H9 (cell line): ENCODE measurements at regions not wholly inside any gene's neighbourhood (a gene's known extent, or its start where the extent isn't known, plus 50 kb on each side); places are given as distances from the start of the nearest gene placed in this dataset.
A peak's percentile ranks its signal among the peaks of the same experiment; 100 is the strongest.

ENCODE experiments used
- DNase-seq: peaks from one replicate; pipeline ENCODE4 v3.0.0-alpha.2; 2017
- H2AFZ ChIP-seq: one replicate; pipeline ENCODE4 v1.6.1; 2013; ENCODE audit warnings: mild to moderate bottlenecking, low read length, control low read depth, moderate library complexity
- H2AK5ac ChIP-seq: 2 replicates; pipeline ENCODE4 v1.6.1; 2013; ENCODE audit warnings: low read length, control low read depth, mixed read lengths; ENCODE audit not compliant: insufficient read length
- H2BK120ac ChIP-seq: one replicate; pipeline ENCODE4 v1.6.1; 2013; ENCODE audit warnings: low read depth, mild to moderate bottlenecking, low read length, control low read depth, inconsistent platforms; ENCODE audit not compliant: poor library complexity, severe bottlenecking
- H2BK12ac ChIP-seq: 2 replicates; pipeline ENCODE4 v1.6.1; 2013; ENCODE audit warnings: low read length, control low read depth, mixed read lengths, low read depth; ENCODE audit not compliant: insufficient read length
- H2BK15ac ChIP-seq: 2 replicates; pipeline ENCODE4 v1.6.1; 2013; ENCODE audit warnings: low read depth, low read length, control low read depth
- H2BK20ac ChIP-seq: one replicate; pipeline ENCODE4 v1.6.1; 2013; ENCODE audit warnings: low read depth, mild to moderate bottlenecking, low read length, control low read depth, inconsistent platforms; ENCODE audit not compliant: poor library complexity, severe bottlenecking
- H2BK5ac ChIP-seq: 2 replicates; pipeline ENCODE4 v1.6.1; 2013; ENCODE audit warnings: low read length, control low read depth, mixed read lengths; ENCODE audit not compliant: insufficient read length
- H3K14ac ChIP-seq: 2 replicates; pipeline ENCODE4 v1.6.1; 2013; ENCODE audit warnings: low read length, control low read depth; ENCODE audit not compliant: insufficient read depth
- H3K18ac ChIP-seq: 2 replicates; pipeline ENCODE4 v1.6.1; 2013; ENCODE audit warnings: low read depth, mild to moderate bottlenecking, mixed read lengths, low read length, control low read depth; ENCODE audit not compliant: insufficient read length
- H3K23ac ChIP-seq: 2 replicates; pipeline ENCODE4 v1.6.1; 2013; ENCODE audit warnings: low read length, control low read depth, mixed read lengths, low read depth; ENCODE audit not compliant: insufficient read length
- H3K23me2 ChIP-seq: 2 replicates; pipeline ENCODE4 v1.6.1; 2013; ENCODE audit warnings: low read depth, mild to moderate bottlenecking, mixed read lengths, low read length, control low read depth; ENCODE audit not compliant: insufficient read length, poor library complexity, severe bottlenecking
- H3K27ac ChIP-seq: 2 replicates; pipeline ENCODE4 v1.5.1; 2013; ENCODE audit warnings: low read length, control low read depth, mixed read lengths, low read depth; ENCODE audit not compliant: insufficient read length
- H3K27me3 ChIP-seq: 2 replicates; pipeline ENCODE4 v1.6.1; 2013; ENCODE audit warnings: low read length, control low read depth, inconsistent platforms; ENCODE audit not compliant: insufficient read depth
- H3K4ac ChIP-seq: 2 replicates; pipeline ENCODE4 v1.6.1; 2013; ENCODE audit warnings: low read depth, mild to moderate bottlenecking, control low read depth, inconsistent platforms, low read length, moderate library complexity
- H3K4me1 ChIP-seq: 2 replicates; pipeline ENCODE4 v1.6.1; 2013; ENCODE audit warnings: low read length, control low read depth, inconsistent platforms; ENCODE audit not compliant: insufficient read depth
- H3K4me2 ChIP-seq: 2 replicates; pipeline ENCODE4 v1.6.1; 2013; ENCODE audit warnings: low read length, control low read depth, mixed read lengths; ENCODE audit not compliant: insufficient read length, insufficient read depth
- H3K56ac ChIP-seq: 2 replicates; pipeline ENCODE4 v1.6.1; 2013; ENCODE audit warnings: low read depth, mild to moderate bottlenecking, mixed read lengths, low read length, control low read depth; ENCODE audit not compliant: insufficient read length
- H3K79me1 ChIP-seq: 2 replicates; pipeline ENCODE4 v1.6.1; 2013; ENCODE audit warnings: low read depth, mild to moderate bottlenecking, moderate library complexity, low read length, control low read depth, inconsistent platforms; ENCODE audit not compliant: insufficient read depth, poor library complexity, severe bottlenecking
- H3K79me2 ChIP-seq: 2 replicates; pipeline ENCODE4 v1.6.1; 2013; ENCODE audit warnings: low read length, control low read depth, inconsistent platforms; ENCODE audit not compliant: insufficient read depth
- H3K9ac ChIP-seq: 2 replicates; pipeline ENCODE4 v1.6.1; 2013; ENCODE audit warnings: low read length, control low read depth, mixed read lengths; ENCODE audit not compliant: insufficient read length; ENCODE audit errors: extremely low read depth
- H3K9me3 ChIP-seq: one replicate; pipeline ENCODE4 v1.6.1; 2013; ENCODE audit warnings: low read depth, low read length, inconsistent platforms; ENCODE audit not compliant: control insufficient read depth
- H3T11ph ChIP-seq: one replicate; pipeline ENCODE4 v1.6.1; 2013; ENCODE audit warnings: mild to moderate bottlenecking, low read length, control low read depth, inconsistent platforms
- H4K20me1 ChIP-seq: one replicate; pipeline ENCODE4 v1.6.1; 2013; ENCODE audit not compliant: control insufficient read depth, insufficient read length, insufficient read depth
- H4K5ac ChIP-seq: 2 replicates; pipeline ENCODE4 v1.6.1; 2013; ENCODE audit warnings: low read depth, mild to moderate bottlenecking, mixed read lengths, low read length, control low read depth; ENCODE audit not compliant: insufficient read length
- H4K8ac ChIP-seq: replicated peaks from 2 replicates; pipeline ENCODE4 v1.6.1; 2013; ENCODE audit warnings: low read length, control low read depth, mixed read lengths, low read depth; ENCODE audit not compliant: insufficient read length
- H4K91ac ChIP-seq: 2 replicates; pipeline ENCODE4 v1.6.1; 2013; ENCODE audit warnings: low read depth, mild to moderate bottlenecking, moderate library complexity, mixed read lengths, low read length, control low read depth; ENCODE audit not compliant: insufficient read length
- H3K27ac Mint-ChIP-seq, 3 experiments: 2 replicates in 2 of 3; 3 replicates in 1 of 3; pipeline ENCODE4 v1.8.0; 2020 to 2021; ENCODE audit warnings: mixed read lengths in 3 of 3, mild to moderate bottlenecking in 1 of 3, moderate library complexity in 1 of 3
- H3K27me3 Mint-ChIP-seq: 2 replicates; pipeline ENCODE4 v1.8.0; 2021; ENCODE audit warnings: low read depth, mild to moderate bottlenecking, moderate library complexity, mixed read lengths
- H3K36me3 Mint-ChIP-seq, 3 experiments: 2 replicates in 2 of 3; 3 replicates in 1 of 3; pipeline ENCODE4 v1.8.0; 2020 to 2021; ENCODE audit warnings: low read depth in 3 of 3, mixed read lengths in 3 of 3; ENCODE audit not compliant: insufficient read depth in 1 of 3
- H3K4me1 Mint-ChIP-seq, 2 experiments: 2 replicates each; pipeline ENCODE4 v1.8.0; 2020; ENCODE audit warnings: mixed read lengths in 2 of 2
- H3K4me3 Mint-ChIP-seq, 2 experiments: 2 replicates in 1 of 2; 3 replicates in 1 of 2; pipeline ENCODE4 v1.8.0; 2020 to 2021; ENCODE audit warnings: mild to moderate bottlenecking in 2 of 2, mixed read lengths in 2 of 2, moderate library complexity in 1 of 2
- H3K9me3 Mint-ChIP-seq, 2 experiments: 2 replicates in 1 of 2; 3 replicates in 1 of 2; pipeline ENCODE4 v1.8.0; 2020; ENCODE audit warnings: mild to moderate bottlenecking in 2 of 2, mixed read lengths in 2 of 2, moderate library complexity in 1 of 2
- CTCF ChIP-seq: fragments of 200-600 bp; sonication (generic); conservative IDR thresholded peaks from 3 replicates; pipeline ENCODE4 v1.8.0; 2021; ENCODE audit warnings: antibody characterized with exemption, mild to moderate bottlenecking
- WGBS: extraction: QIAGEN DNeasy Blood & Tissue Kit; methylation state at CpG from one replicate; pipeline ENCODE4 v1.1.7; 2013; ENCODE audit warnings: missing lambda C conversion rate, low lambda C conversion rate, mixed read lengths; ENCODE audit not compliant: insufficient read length; ENCODE audit errors: extremely low coverage; 5-methylcytosine and 5-hydroxymethylcytosine counted together

GRCh38 chr22:49301398-49302149 lies 526.1 kb downstream of the BRD1 start:
- Histone ChIP-seq H3T11ph (no peak overlapping the region), H3K4me1 (no peaks in the 10 kb centered on the region; the same call in 1 of the 2 replicates), H4K91ac (no peak overlapping the region), H3K9ac (no peak overlapping the region), H3K23me2 (no peaks in the 10 kb centered on the region), H3K4me2 (no peak overlapping the region), H3K23ac (no peak overlapping the region), H3K79me1 (no peaks in the 10 kb centered on the region), H4K20me1 (no peaks in the 10 kb centered on the region), H3K79me2 (no peaks in the 10 kb centered on the region), H3K27me3 (no peaks in the 10 kb centered on the region; the same call in 1 of the 2 replicates), H3K27ac (no peak overlapping the region), H3K56ac (no peak overlapping the region), H3K14ac (no peak overlapping the region), H4K8ac (no peak overlapping the region), H2AFZ (no peak overlapping the region), H2BK5ac (no peak overlapping the region), H3K9me3 (no peaks in the 10 kb centered on the region), H2AK5ac (no peak overlapping the region), H2BK15ac (no peak overlapping the region), H4K5ac (no peak overlapping the region), H3K18ac (no peak overlapping the region), H2BK12ac (no peak overlapping the region), H2BK20ac (no peak overlapping the region), H3K4ac (no peak overlapping the region), H2BK120ac (no peak overlapping the region)
- no peak for TF ChIP-seq CTCF
- no CpG with 5 or more reads among the region's 37 CpGs for WGBS
- DNase-seq = peak; percentile 27
- no peaks in the 10 kb centered on the region for H3K36me3 Mint-ChIP-seq
- peaks cover 4% of the 10 kb centered on the region in 2 experiments for H3K4me1 Mint-ChIP-seq
- H3K4me3 Mint-ChIP-seq = no peak overlapping the region
- peaks cover 15% of the 10 kb centered on the region for H3K27me3 Mint-ChIP-seq
- H3K27ac Mint-ChIP-seq = no peak overlapping the region
- H3K9me3 Mint-ChIP-seq = no peaks in the 10 kb centered on the region; a peak in 1 of 5 replicates
